IPS-NIHi11 (cell line): ENCODE measurements at regions not wholly inside any gene's neighbourhood (a gene's known extent, or its start where the extent isn't known, plus 50 kb on each side); places are given as distances from the start of the nearest gene placed in this dataset.
"Not testable (repeated sequence)": the region's sequence is repeated elsewhere in the genome, so short reads cannot be mapped to it uniquely, and the experiment has no call there.

ENCODE experiments used
- DNase-seq: peaks from one replicate; pipeline ENCODE4 v3.0.0; 2012; ENCODE audit warnings: mixed read lengths, low spot score

GRCh38 chr3:73228959-73229358 is 167.5 kb downstream of the EBLN2 start:
- DNase-seq = no peak

GRCh38 chr3:73234354-73235014 is 173.0 kb downstream of the EBLN2 start:
- DNase-seq = no peak

- DNase-seq = no peak
These were observed 174.3 kb downstream of the EBLN2 start for GRCh38 chr3:73235768-73236167.

- DNase-seq = no peak
These were observed 175.4 kb downstream of the EBLN2 start for GRCh38 chr3:73236867-73237266.

- DNase-seq = no peak
These were observed 182.3 kb downstream of the EBLN2 start for GRCh38 chr3:73243740-73244139.

- DNase-seq = no peak
These were observed 184.0 kb downstream of the EBLN2 start for GRCh38 chr3:73245459-73245858.

GRCh38 chr3:73249047-73249446 is 187.6 kb downstream of the EBLN2 start:
- DNase-seq = no peak

- no peak for DNase-seq
These were observed 192.6 kb downstream of the EBLN2 start for GRCh38 chr3:73254062-73254461.

- DNase-seq = no peak
These were observed 194.2 kb downstream of the EBLN2 start for GRCh38 chr3:73255609-73256029.

- no peak for DNase-seq
These were observed 195.7 kb downstream of the EBLN2 start for GRCh38 chr3:73257186-73257585.

GRCh38 chr3:73258057-73258456 is 196.6 kb downstream of the EBLN2 start:
- DNase-seq = peak; percentile 27

GRCh38 chr3:73259291-73259690 is 197.8 kb downstream of the EBLN2 start:
- no peak for DNase-seq

GRCh38 chr3:73259856-73260255 is 198.4 kb downstream of the EBLN2 start:
- no peak for DNase-seq

GRCh38 chr3:73266558-73266957 is 205.1 kb downstream of the EBLN2 start:
- DNase-seq = not testable (repeated sequence)

- not testable (repeated sequence) for DNase-seq
These were observed 207.7 kb downstream of the EBLN2 start for GRCh38 chr3:73269126-73269525.

- no peak for DNase-seq
These were observed 209.5 kb downstream of the EBLN2 start for GRCh38 chr3:73270839-73271483.

GRCh38 chr3:73273341-73273740 is 211.9 kb downstream of the EBLN2 start:
- DNase-seq = no peak

GRCh38 chr3:73280746-73281145 is 219.3 kb downstream of the EBLN2 start:
- no peak for DNase-seq

- no peak for DNase-seq
These were observed 223.0 kb downstream of the EBLN2 start for GRCh38 chr3:73284472-73284871.

- DNase-seq = no peak
These were observed 230.1 kb downstream of the EBLN2 start for GRCh38 chr3:73291541-73291940.

- DNase-seq = no peak
These were observed 230.8 kb downstream of the EBLN2 start for GRCh38 chr3:73292220-73292619.

GRCh38 chr3:73294537-73294936 is 233.1 kb downstream of the EBLN2 start:
- DNase-seq = no peak

- no peak for DNase-seq
These were observed 234.6 kb downstream of the EBLN2 start for GRCh38 chr3:73295876-73296635.
